H1 (cell line): ENCODE measurements at regions not wholly inside any gene's neighbourhood (a gene's known extent, or its start where the extent isn't known, plus 50 kb on each side); places are given as distances from the start of the nearest gene placed in this dataset.

Experiments
- CTCF ChIA-PET: fragments of 300-600 bp; sonication (Branson Sonifier 250); formaldehyde crosslinking; loops from one replicate; lab custom pipeline; 2021; ENCODE audit not compliant: partially characterized antibody; lab: Charles Lee
- POLR2A ChIA-PET: fragments of 300-600 bp; sonication (Branson Sonifier 250); formaldehyde crosslinking; loops from one replicate; lab custom pipeline; 2021; ENCODE audit warnings: inconsistent platforms; ENCODE audit not compliant: partially characterized antibody; lab: Charles Lee
- DNase-seq, 2 experiments: peaks; one replicate each; pipeline versions ENCODE4 v3.0.0 to v3.0.0-alpha.2; 2010 to 2022; ENCODE audit warnings: low spot score in 2 of 2, low read depth in 1 of 2, mixed read lengths in 1 of 2
- FAIRE-seq: peaks from 2 replicates; lab custom pipeline; 2011; peaks lifted over from hg19 to GRCh38; lab: Jason Lieb, UNC
- H2AFZ ChIP-seq: 2 replicates; pipeline ENCODE4 v1.8.1; 2012; ENCODE audit warnings: low read length, inconsistent platforms
- H2AK5ac ChIP-seq: 2 replicates; pipeline ENCODE4 v1.6.1; 2013; ENCODE audit warnings: low read depth, low read length
- H2BK120ac ChIP-seq: replicated peaks from 2 replicates; pipeline ENCODE3; 2013; ENCODE audit warnings: low read depth, low read length, inconsistent platforms
- H2BK12ac ChIP-seq: 2 replicates; pipeline ENCODE4 v1.6.1; 2013; ENCODE audit warnings: low read depth, low read length
- H2BK15ac ChIP-seq: 2 replicates; pipeline ENCODE4 v1.6.1; 2013; ENCODE audit warnings: low read length
- H2BK20ac ChIP-seq: 2 replicates; pipeline ENCODE4 v1.6.1; 2013; ENCODE audit warnings: low read length
- H2BK5ac ChIP-seq: 2 replicates; pipeline ENCODE4 v1.6.1; 2013; ENCODE audit warnings: low read depth, low read length
- H3K14ac ChIP-seq: 2 replicates; pipeline ENCODE4 v1.6.1; 2013; ENCODE audit warnings: inconsistent platforms; ENCODE audit not compliant: insufficient read length
- H3K18ac ChIP-seq: 2 replicates; pipeline ENCODE4 v1.6.1; 2013; ENCODE audit warnings: low read length; ENCODE audit errors: extremely low read depth
- H3K23ac ChIP-seq: 2 replicates; pipeline ENCODE4 v1.6.1; 2013; ENCODE audit warnings: inconsistent platforms; ENCODE audit not compliant: insufficient read length
- H3K23me2 ChIP-seq: 2 replicates; pipeline ENCODE4 v1.6.1; 2013; ENCODE audit warnings: low read depth, low read length
- H3K27ac ChIP-seq: 2 replicates; pipeline ENCODE4 v1.6.1; 2011; ENCODE audit warnings: low read depth, low read length, inconsistent platforms
- H3K27me3 ChIP-seq, 4 experiments: replicated peaks in 1 of 4; 1 replicate in 1 of 4; 2 replicates in 3 of 4; pipeline versions ENCODE4 v1.6.1 to v1.8.1; 2011 to 2013; ENCODE audit warnings: low read length in 3 of 4, mild to moderate bottlenecking in 3 of 4, inconsistent platforms in 2 of 4, mixed read lengths in 2 of 4, moderate library complexity in 1 of 4; ENCODE audit not compliant: control insufficient read depth in 3 of 4, insufficient read depth in 3 of 4; ENCODE audit errors: extremely low read depth in 1 of 4
- H3K36me3 ChIP-seq, 4 experiments: 2 replicates each; pipeline versions ENCODE4 v1.6.1 to v1.8.1; 2011 to 2013; ENCODE audit warnings: mild to moderate bottlenecking in 4 of 4, low read length in 3 of 4, moderate library complexity in 2 of 4, control low read depth in 1 of 4, inconsistent platforms in 1 of 4; ENCODE audit not compliant: insufficient read depth in 4 of 4, control insufficient read depth in 2 of 4
- H3K4ac ChIP-seq: replicated peaks from 2 replicates; pipeline ENCODE3; 2013; ENCODE audit warnings: low read length, low read depth, mixed read lengths, inconsistent platforms; ENCODE audit not compliant: insufficient read length
- H3K4me1 ChIP-seq, 4 experiments: replicated peaks in 1 of 4; 1 replicate in 1 of 4; 2 replicates in 3 of 4; pipeline versions ENCODE4 v1.6.1 to v1.8.1; 2011 to 2013; ENCODE audit warnings: low read length in 3 of 4, inconsistent platforms in 2 of 4, mixed read lengths in 1 of 4; ENCODE audit not compliant: insufficient read depth in 4 of 4, control insufficient read depth in 3 of 4
- H3K4me2 ChIP-seq, 2 experiments: 2 replicates each; pipeline versions ENCODE4 v1.6.1 to v1.8.1; 2011 to 2013; ENCODE audit warnings: low read depth in 2 of 2, low read length in 2 of 2, control low read depth in 1 of 2, inconsistent platforms in 1 of 2, mild to moderate bottlenecking in 1 of 2; ENCODE audit not compliant: insufficient read depth in 1 of 2
- H3K4me3 ChIP-seq, 4 experiments: fragments of 200-600, 300-600 bp in 1 of 4; sonication (generic), shearing (Covaris generic), sonication (Bioruptor Twin) in 1 of 4; 2 replicates each; pipeline versions ENCODE4 v1.5.1 to v1.8.1; 2011 to 2016; ENCODE audit warnings: low read length in 4 of 4, low read depth in 3 of 4, control low read depth in 2 of 4, inconsistent platforms in 2 of 4, mild to moderate bottlenecking in 2 of 4, mixed read lengths in 1 of 4, moderate library complexity in 1 of 4; ENCODE audit not compliant: insufficient read depth in 2 of 4; ENCODE audit errors: extremely low read depth in 1 of 4
- H3K56ac ChIP-seq: replicated peaks from 2 replicates; pipeline ENCODE3; 2013; ENCODE audit warnings: low read depth, mild to moderate bottlenecking, mixed read lengths, low read length, inconsistent platforms; ENCODE audit not compliant: insufficient read length
- H3K79me1 ChIP-seq: 2 replicates; pipeline ENCODE4 v1.6.1; 2013; ENCODE audit warnings: low read depth, low read length, control low read depth
- H3K79me2 ChIP-seq, 2 experiments: 2 replicates each; pipeline versions ENCODE4 v1.6.1 to v1.8.1; 2012 to 2013; ENCODE audit warnings: low read length in 2 of 2, mild to moderate bottlenecking in 2 of 2, inconsistent platforms in 1 of 2; ENCODE audit not compliant: insufficient read depth in 2 of 2, control insufficient read depth in 1 of 2
- H3K9ac ChIP-seq, 4 experiments: replicated peaks in 1 of 4; 1 replicate in 1 of 4; 2 replicates in 3 of 4; pipeline versions ENCODE4 v1.6.1 to v1.8.1; 2011 to 2013; ENCODE audit warnings: low read depth in 3 of 4, low read length in 3 of 4, control low read depth in 2 of 4, mild to moderate bottlenecking in 2 of 4, moderate library complexity in 2 of 4, inconsistent platforms in 1 of 4; ENCODE audit errors: extremely low read depth in 1 of 4
- H3K9me3 ChIP-seq, 2 experiments: 2 replicates each; pipeline versions ENCODE4 v1.6.1 to v1.8.1; 2012 to 2013; ENCODE audit warnings: mild to moderate bottlenecking in 2 of 2, moderate library complexity in 2 of 2, control low read depth in 1 of 2, inconsistent platforms in 1 of 2, low read depth in 1 of 2, low read length in 1 of 2, mixed read lengths in 1 of 2; ENCODE audit not compliant: insufficient read depth in 2 of 2
- H4K20me1 ChIP-seq, 2 experiments: replicated peaks in 1 of 2; 2 replicates each; pipeline versions ENCODE3 to v1.8.1; 2011 to 2013; ENCODE audit warnings: inconsistent platforms in 2 of 2, low read length in 2 of 2, mild to moderate bottlenecking in 1 of 2; ENCODE audit not compliant: insufficient read depth in 2 of 2, control insufficient read depth in 1 of 2
- H4K5ac ChIP-seq: 2 replicates; pipeline ENCODE4 v1.6.1; 2013; ENCODE audit warnings: low read length, low read depth, mixed read lengths, inconsistent platforms; ENCODE audit not compliant: insufficient read length
- H4K8ac ChIP-seq: 2 replicates; pipeline ENCODE4 v1.8.0; 2013; ENCODE audit warnings: mild to moderate bottlenecking, moderate library complexity, low read length, inconsistent platforms; ENCODE audit not compliant: insufficient read depth; ENCODE audit errors: extremely low read depth
- H4K91ac ChIP-seq: replicated peaks from 2 replicates; pipeline ENCODE3; 2013; ENCODE audit warnings: low read length, mixed read lengths, inconsistent platforms; ENCODE audit not compliant: insufficient read length
- JUN ChIP-seq: IDR thresholded peaks from 2 replicates; pipeline ENCODE4 v1.6.1; 2011; ENCODE audit warnings: low read depth, mild to moderate bottlenecking, improper control_type of control experiment, low read length
- MAFK ChIP-seq: IDR thresholded peaks from 2 replicates; pipeline ENCODE4 v1.6.1; 2012; ENCODE audit warnings: low read depth, mild to moderate bottlenecking, improper control_type of control experiment, low read length
- RXRA ChIP-seq: IDR thresholded peaks from 2 replicates; pipeline ENCODE4 v1.6.1; 2011; ENCODE audit warnings: low read depth, mild to moderate bottlenecking, low read length, moderate library complexity; ENCODE audit not compliant: insufficient read depth
- SP4 ChIP-seq: IDR thresholded peaks from 2 replicates; pipeline ENCODE4 v1.6.1; 2012; ENCODE audit warnings: low read length, inconsistent platforms
- TAF1 ChIP-seq: IDR thresholded peaks from 2 replicates; pipeline ENCODE4 v1.6.1; 2011; ENCODE audit warnings: mild to moderate bottlenecking, low read depth, low read length
- TEAD4 ChIP-seq: IDR thresholded peaks from 2 replicates; pipeline ENCODE4 v1.6.1; 2012; ENCODE audit warnings: low read depth, low read length, inconsistent platforms, mixed read lengths
- WGBS, 2 experiments: shearing (Covaris generic) in 1 of 2; methylation state at CpG; one replicate each; pipeline versions ENCODE4 v1.1.6 to v1.1.7; 2013 to 2015; ENCODE audit warnings: low lambda C conversion rate in 2 of 2, mixed read lengths in 2 of 2, inconsistent platforms in 1 of 2, low coverage in 1 of 2, missing lambda C conversion rate in 1 of 2; ENCODE audit not compliant: insufficient replicate concordance in 2 of 2, insufficient coverage in 1 of 2, insufficient read length in 1 of 2; ENCODE audit errors: extremely low coverage in 1 of 2, missing lambda C conversion rate in 1 of 2; 5-methylcytosine and 5-hydroxymethylcytosine counted together

DNA sequence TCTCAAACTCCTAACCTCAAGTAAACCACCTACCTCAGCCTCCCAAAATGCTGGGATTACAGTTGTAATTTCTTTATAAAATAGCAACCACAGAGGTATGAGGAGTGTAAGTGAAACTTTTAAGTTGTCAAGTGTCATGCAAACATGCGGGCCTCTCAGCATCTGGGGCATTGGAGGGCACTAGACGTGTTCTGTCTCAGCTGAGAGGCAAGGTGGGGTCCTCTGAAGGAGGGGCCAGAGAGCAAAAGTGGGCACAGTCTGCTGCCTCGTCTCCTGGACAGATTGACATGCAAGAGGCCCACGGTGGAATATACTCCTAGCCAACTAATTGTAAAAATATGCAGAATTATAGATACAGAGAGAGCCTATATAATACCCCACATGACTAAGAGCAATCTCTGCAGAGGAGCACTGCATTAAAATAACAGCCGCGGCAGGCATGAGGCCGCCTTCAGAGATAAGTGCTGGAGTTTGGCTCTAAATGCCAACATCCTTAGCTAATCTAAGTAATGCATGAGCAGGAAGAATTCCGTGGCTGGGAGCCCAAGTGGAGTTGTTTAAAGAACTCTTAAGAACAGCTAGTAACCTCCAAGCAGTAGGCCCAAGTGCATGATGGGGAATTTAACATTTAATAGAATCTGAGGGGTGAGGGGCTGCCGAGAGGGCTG is 87.8 kb upstream of the RNU6-1 start:
- CTCF ChIA-PET: interaction anchor here (0.6 kb wide), 1 partner anchor 282 kb away, joined by 5 read pairs; no protein-coding TSS in a partner anchor
- Histone ChIP-seq H3K27ac (no peak overlapping the region), H3K4me2 (no peak overlapping the region), H3K14ac (no peak overlapping the region), H3K4ac (no peak overlapping the region), H2BK120ac (no peak overlapping the region), H3K23ac (no peak overlapping the region), H4K8ac (no peak overlapping the region), H3K4me3 (no peak overlapping the region), H4K91ac (no peak overlapping the region), H3K18ac (no peak overlapping the region), H2BK12ac (no peak overlapping the region), H4K20me1 (no peaks in the 10 kb centered on the region), H3K79me2 (no peaks in the 10 kb centered on the region), H2AK5ac (no peak overlapping the region), H2BK20ac (no peak overlapping the region), H3K27me3 (no peaks in the 10 kb centered on the region), H3K79me1 (no peaks in the 10 kb centered on the region; the same call in 1 of the 2 replicates), H2AFZ (no peak overlapping the region), H3K56ac (no peak overlapping the region), H4K5ac (no peak overlapping the region), H3K36me3 (no peaks in the 10 kb centered on the region), H3K9me3 (no peaks in the 10 kb centered on the region), H2BK5ac (no peak overlapping the region), H3K4me1 (0 out of 7 replicates have a peak, but pooled peaks cover 0 to 2% (median 0%) of the 10 kb centered on the region in 4 experiments), H2BK15ac (no peak overlapping the region), H3K9ac (no peak overlapping the region), H3K23me2 (no peaks in the 10 kb centered on the region)
- DNase-seq: no peak
- POLR2A ChIA-PET: interaction anchor here (0.8 kb wide), 1 partner anchor 9 kb away, joined by 4 read pairs; no protein-coding TSS in a partner anchor
- 79% methylated on average over 9 of the region's 9 CpGs; no CpG with 5 or more reads in 1 of the 2 experiments for WGBS, 2 experiments
- TF ChIP-seq MAFK (no peak), TAF1 (no peak), RXRA (no peak), SP4 (no peak), TEAD4 (no peak), JUN (no peak)
- FAIRE-seq: no peak
